ENCODE measurements at regions not wholly inside any gene's neighbourhood (a gene's known extent, or its start where the extent isn't known, plus 50 kb on each side); places are given as distances from the start of the nearest gene placed in this dataset.

DNA sequence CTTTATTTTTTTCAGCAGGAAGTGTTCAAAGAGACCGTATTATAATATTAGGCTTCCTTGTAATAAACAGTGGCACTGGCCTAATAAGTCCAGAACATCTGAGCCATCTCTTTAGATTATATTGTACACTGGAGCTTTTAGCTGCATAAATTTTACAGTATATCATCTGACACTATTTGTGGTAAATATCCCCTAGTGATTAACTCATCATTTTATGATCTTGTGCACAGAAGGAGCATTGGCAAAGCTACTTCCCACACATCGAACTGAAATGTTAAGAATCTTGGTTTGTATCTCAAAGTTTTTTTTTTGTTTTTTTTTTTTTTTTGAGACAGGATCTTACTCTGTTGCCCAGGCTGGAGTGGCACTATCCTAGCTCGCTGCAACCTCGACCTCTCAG is 162.7 kb downstream of the HIPK3 start:
- ChIA-PET POLR2A (no interaction called here), CTCF (interaction anchor here (0.6 to 0.7 kb wide), 2 partner anchors 54 to 216 kb away, joined by 3 read pairs; no protein-coding TSS in a partner anchor)
- intact Hi-C loops (cut with micrococcal nuclease): no loop called here
- Mint-ChIP-seq H3K27me3 (ENCODE audit: insufficient read depth, unreplicated experiment) (peaks cover 38% of the 10 kb centered on the region), H3K36me3 (ENCODE audit: insufficient read depth, unreplicated experiment) (peaks cover 4% of the 10 kb centered on the region), H3K4me3 (ENCODE audit: unreplicated experiment) (no peak overlapping the region), H3K4me1 (ENCODE audit: insufficient read depth, unreplicated experiment) (no peaks in the 10 kb centered on the region), H3K9me3 (ENCODE audit: unreplicated experiment) (no peaks in the 10 kb centered on the region), H3K27ac (ENCODE audit: low read depth, unreplicated experiment) (no peak overlapping the region)
- no TSS peak for BruUV-seq (replicated peaks)
- TF ChIP-seq, protein P1, sequence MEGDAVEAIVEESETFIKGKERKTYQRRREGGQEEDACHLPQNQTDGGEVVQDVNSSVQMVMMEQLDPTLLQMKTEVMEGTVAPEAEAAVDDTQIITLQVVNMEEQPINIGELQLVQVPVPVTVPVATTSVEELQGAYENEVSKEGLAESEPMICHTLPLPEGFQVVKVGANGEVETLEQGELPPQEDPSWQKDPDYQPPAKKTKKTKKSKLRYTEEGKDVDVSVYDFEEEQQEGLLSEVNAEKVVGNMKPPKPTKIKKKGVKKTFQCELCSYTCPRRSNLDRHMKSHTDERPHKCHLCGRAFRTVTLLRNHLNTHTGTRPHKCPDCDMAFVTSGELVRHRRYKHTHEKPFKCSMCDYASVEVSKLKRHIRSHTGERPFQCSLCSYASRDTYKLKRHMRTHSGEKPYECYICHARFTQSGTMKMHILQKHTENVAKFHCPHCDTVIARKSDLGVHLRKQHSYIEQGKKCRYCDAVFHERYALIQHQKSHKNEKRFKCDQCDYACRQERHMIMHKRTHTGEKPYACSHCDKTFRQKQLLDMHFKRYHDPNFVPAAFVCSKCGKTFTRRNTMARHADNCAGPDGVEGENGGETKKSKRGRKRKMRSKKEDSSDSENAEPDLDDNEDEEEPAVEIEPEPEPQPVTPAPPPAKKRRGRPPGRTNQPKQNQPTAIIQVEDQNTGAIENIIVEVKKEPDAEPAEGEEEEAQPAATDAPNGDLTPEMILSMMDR (IDR thresholded peaks at IDR 0.05; ENCODE audit: unreplicated experiment): no peak
- no peak for DNase-seq (ENCODE audit: unreplicated experiment)

DNA sequence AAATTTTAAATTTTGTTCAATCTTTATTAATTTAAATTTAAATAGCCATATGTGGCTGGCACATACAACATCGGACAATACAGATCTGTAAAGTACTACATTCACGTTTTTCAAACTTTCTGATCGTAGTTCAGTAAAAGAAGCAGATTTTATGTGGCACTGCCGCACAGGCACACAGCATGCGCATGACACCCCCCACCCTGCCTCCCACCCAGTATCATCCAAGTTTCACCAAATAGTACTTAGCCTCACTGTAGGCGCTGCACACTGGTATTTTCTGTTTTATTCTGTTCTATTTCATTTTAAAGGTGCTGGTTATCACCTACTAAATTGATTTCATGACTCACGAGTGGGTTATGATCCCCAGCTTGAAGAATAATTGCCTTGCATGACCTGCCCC is 159.9 kb downstream of the HIPK3 start:
- ChIA-PET POLR2A (no interaction called here), CTCF (interaction anchor here (0.5 kb wide), 1 partner anchor 1614 kb away, joined by 3 read pairs; no protein-coding TSS in a partner anchor)
- Mint-ChIP-seq H3K9me3 (ENCODE audit: unreplicated experiment) (no peaks in the 10 kb centered on the region), H3K27me3 (ENCODE audit: insufficient read depth, unreplicated experiment) (peaks cover 22% of the 10 kb centered on the region), H3K4me3 (ENCODE audit: unreplicated experiment) (no peak overlapping the region), H3K4me1 (ENCODE audit: insufficient read depth, unreplicated experiment) (no peaks in the 10 kb centered on the region), H3K36me3 (ENCODE audit: insufficient read depth, unreplicated experiment) (peaks cover 4% of the 10 kb centered on the region), H3K27ac (ENCODE audit: low read depth, unreplicated experiment) (no peak overlapping the region)
- intact Hi-C loops (cut with micrococcal nuclease): no loop called here
- BruUV-seq (replicated peaks): no TSS peak
- no peak for DNase-seq (ENCODE audit: unreplicated experiment)
- TF ChIP-seq, protein P1 (IDR thresholded peaks at IDR 0.05; ENCODE audit: unreplicated experiment): no peak

DNA sequence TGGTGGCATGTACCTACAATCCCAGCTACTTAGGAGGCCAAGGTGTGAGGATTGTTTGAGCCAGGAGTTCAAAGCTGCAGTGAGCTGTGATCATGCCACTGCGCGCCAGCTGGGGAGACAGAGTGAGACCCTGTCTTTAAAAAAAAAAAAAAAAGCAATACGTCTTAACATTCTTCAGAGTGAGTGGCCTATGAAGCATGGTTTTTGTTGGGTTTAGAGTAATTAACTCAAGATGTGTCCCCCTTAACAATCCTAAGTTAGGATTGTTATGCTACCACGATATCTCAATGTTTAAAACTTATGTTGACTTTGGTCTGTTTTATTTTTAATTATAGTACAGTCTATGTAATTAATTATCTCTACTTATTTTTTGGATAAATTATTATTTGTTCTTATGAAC is 156.1 kb downstream of the HIPK3 start:
- no TSS peak for BruUV-seq (replicated peaks)
- H3K36me3 Mint-ChIP-seq (ENCODE audit: insufficient read depth, unreplicated experiment): no peaks in the 10 kb centered on the region
- no peaks in the 10 kb centered on the region for H3K4me1 Mint-ChIP-seq (ENCODE audit: insufficient read depth, unreplicated experiment)
- POLR2A ChIA-PET: interaction anchor here (0.6 kb wide), 1 partner anchor 223 kb away, joined by 4 read pairs; no protein-coding TSS in a partner anchor
- no peaks in the 10 kb centered on the region for H3K9me3 Mint-ChIP-seq (ENCODE audit: unreplicated experiment)
- no peak overlapping the region for H3K27ac Mint-ChIP-seq (ENCODE audit: low read depth, unreplicated experiment)
- TF ChIP-seq, protein P1 (IDR thresholded peaks at IDR 0.05; ENCODE audit: unreplicated experiment): no peak
- DNase-seq (ENCODE audit: unreplicated experiment): no peak
- H3K27me3 Mint-ChIP-seq (ENCODE audit: insufficient read depth, unreplicated experiment): peaks cover 53% of the 10 kb centered on the region
- intact Hi-C loops (cut with micrococcal nuclease): no loop called here
- CTCF ChIA-PET: interaction anchor here (0.8 kb wide), 1 partner anchor 223 kb away, joined by 3 read pairs; no protein-coding TSS in a partner anchor
- H3K4me3 Mint-ChIP-seq (ENCODE audit: unreplicated experiment): no peak overlapping the region

DNA sequence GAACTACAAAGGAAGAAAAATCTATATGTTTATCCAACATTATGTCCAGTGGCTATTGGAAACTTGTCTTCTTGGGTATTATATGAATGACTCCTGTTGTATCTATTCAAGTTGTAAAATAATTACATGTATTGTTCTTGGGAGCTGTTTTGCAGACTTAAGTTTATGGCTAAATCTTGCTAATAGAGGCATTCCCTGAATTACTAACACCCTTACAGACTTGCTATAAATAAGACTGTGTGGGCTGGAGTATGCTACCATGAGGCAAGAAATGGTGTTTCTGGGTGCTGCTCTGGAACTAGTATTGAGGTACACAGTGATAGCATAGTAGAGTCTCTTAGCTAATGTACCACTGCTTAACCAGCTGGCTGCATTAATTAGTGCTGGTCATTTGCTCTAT is 155.1 kb downstream of the HIPK3 start:
- Mint-ChIP-seq H3K9me3 (ENCODE audit: unreplicated experiment) (no peaks in the 10 kb centered on the region), H3K4me3 (ENCODE audit: unreplicated experiment) (no peak overlapping the region), H3K27me3 (ENCODE audit: insufficient read depth, unreplicated experiment) (peaks cover 44% of the 10 kb centered on the region), H3K4me1 (ENCODE audit: insufficient read depth, unreplicated experiment) (no peaks in the 10 kb centered on the region), H3K36me3 (ENCODE audit: insufficient read depth, unreplicated experiment) (no peaks in the 10 kb centered on the region), H3K27ac (ENCODE audit: low read depth, unreplicated experiment) (no peak overlapping the region)
- POLR2A ChIA-PET: no interaction called here
- TF ChIP-seq, protein P1 (IDR thresholded peaks at IDR 0.05; ENCODE audit: unreplicated experiment): no peak
- no peak for DNase-seq (ENCODE audit: unreplicated experiment)
- BruUV-seq (replicated peaks): no TSS peak
- CTCF ChIA-PET: interaction anchor here (0.8 kb wide), 1 partner anchor 224 kb away, joined by 3 read pairs; no protein-coding TSS in a partner anchor
- intact Hi-C loops (cut with micrococcal nuclease): no loop called here
